ENCODE measurements at regions not wholly inside any gene's neighbourhood (a gene's known extent, or its start where the extent isn't known, plus 50 kb on each side); places are given as distances from the start of the nearest gene placed in this dataset.

DNA sequence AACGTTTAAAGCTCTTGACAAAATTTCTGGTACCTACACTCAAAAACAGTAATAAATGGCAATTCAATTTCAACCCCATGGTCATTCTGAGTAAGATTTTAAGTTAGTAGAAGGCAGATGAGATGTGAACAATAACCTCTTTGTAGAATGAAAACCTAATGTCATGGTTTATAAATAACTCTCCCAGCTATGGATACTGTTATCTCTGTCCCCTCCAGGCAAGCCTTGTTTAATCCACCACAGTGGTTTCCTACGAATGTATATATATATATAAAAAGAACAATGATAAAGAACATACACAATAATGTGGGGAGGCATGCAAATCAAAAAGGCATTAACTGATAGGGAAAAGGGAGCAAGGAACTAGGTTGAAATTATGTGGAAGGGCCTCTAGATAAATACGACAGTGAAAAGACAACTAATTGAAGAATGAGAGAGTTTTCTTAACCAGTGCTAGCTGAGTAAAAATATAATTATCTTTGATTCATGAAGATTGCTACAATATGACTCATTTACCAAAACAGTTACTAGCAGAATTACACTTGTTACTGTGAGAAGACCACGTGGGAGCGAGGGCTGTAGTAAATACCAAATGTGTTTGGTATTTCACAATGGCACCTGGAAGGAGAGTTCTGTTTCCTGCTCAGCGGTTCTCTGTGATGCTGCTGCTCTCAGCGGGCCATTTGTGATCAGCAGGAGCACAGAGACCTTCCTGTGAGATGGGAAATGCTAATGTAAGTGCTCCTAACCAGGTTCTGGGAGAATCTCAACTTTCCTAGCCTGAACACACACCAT lies 173.7 kb downstream of the MBOAT1 start:
- H3K4me3 ChIP-seq (ENCODE audit: low read depth, low read length): no peak overlapping the region
- no peak for DNase-seq (ENCODE audit: low read depth)
- TF ChIP-seq, protein P1, sequence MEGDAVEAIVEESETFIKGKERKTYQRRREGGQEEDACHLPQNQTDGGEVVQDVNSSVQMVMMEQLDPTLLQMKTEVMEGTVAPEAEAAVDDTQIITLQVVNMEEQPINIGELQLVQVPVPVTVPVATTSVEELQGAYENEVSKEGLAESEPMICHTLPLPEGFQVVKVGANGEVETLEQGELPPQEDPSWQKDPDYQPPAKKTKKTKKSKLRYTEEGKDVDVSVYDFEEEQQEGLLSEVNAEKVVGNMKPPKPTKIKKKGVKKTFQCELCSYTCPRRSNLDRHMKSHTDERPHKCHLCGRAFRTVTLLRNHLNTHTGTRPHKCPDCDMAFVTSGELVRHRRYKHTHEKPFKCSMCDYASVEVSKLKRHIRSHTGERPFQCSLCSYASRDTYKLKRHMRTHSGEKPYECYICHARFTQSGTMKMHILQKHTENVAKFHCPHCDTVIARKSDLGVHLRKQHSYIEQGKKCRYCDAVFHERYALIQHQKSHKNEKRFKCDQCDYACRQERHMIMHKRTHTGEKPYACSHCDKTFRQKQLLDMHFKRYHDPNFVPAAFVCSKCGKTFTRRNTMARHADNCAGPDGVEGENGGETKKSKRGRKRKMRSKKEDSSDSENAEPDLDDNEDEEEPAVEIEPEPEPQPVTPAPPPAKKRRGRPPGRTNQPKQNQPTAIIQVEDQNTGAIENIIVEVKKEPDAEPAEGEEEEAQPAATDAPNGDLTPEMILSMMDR (IDR thresholded peaks at IDR 0.05; ENCODE audit: insufficient read depth, low read depth, low read length, missing control alignments): no peak

DNA sequence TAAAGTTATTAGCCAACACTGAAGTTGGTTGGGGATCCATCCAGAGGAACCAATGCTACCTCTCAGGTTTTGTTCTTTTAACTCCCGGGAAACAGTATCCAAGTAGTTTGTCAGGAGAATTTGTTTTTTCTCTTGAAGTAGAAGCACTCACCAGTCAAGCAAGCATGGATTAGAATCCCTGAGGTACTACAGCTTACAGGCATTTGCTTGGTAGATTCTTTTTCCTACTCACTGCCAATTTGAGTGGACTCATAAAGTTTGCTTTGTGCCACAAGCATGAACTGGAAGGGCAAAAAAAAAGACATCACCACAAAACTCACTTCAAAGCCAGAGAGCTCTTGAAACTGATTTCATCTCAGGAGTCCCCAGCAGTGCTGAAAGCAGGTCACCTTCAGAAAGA lies 167.4 kb downstream of the MBOAT1 start:
- no peak for DNase-seq (ENCODE audit: low read depth)
- TF ChIP-seq, protein P1 (IDR thresholded peaks at IDR 0.05; ENCODE audit: insufficient read depth, low read depth, low read length, missing control alignments): no peak
- no peak overlapping the region for H3K4me3 ChIP-seq (ENCODE audit: low read depth, low read length)
